Body of pancreas (tissue), 4 donors: ENCODE measurements at regions not wholly inside any gene's neighbourhood (a gene's known extent, or its start where the extent isn't known, plus 50 kb on each side); places are given as distances from the start of the nearest gene placed in this dataset.

Experiments used
- ATAC-seq: fragments of 150-250 bp; one replicate; pipeline ENCODE4 v1.9.1; 2016
- DNase-seq, 4 donors: peaks; one replicate each; pipeline ENCODE4 v3.0.0-alpha.2; 2019
- H3K27ac ChIP-seq, 4 donors: fragments of 200-600 bp; sonication (generic); 1 replicate in 3 of 4; 2 replicates in 1 of 4; pipeline versions ENCODE4 v1.5.1 to v1.6.1; 2016 to 2019; ENCODE audit warnings: mild to moderate bottlenecking in 1 of 4, mixed read lengths in 1 of 4, moderate library complexity in 1 of 4
- H3K27me3 ChIP-seq, 2 donors: fragments of 200-600 bp; sonication (generic); one replicate each; pipeline ENCODE4 v1.6.0; 2016; ENCODE audit warnings: mild to moderate bottlenecking in 1 of 2
- H3K36me3 ChIP-seq, 2 donors: fragments of 200-600 bp; sonication (generic); replicated peaks in 1 of 2; 2 replicates each; pipeline ENCODE4 v1.5.1; 2016; ENCODE audit warnings: low read depth in 2 of 2; ENCODE audit not compliant: insufficient read depth in 1 of 2
- H3K4me1 ChIP-seq: fragments of 200-600 bp; sonication (generic); one replicate; pipeline ENCODE4 v1.6.0; 2016
- H3K4me3 ChIP-seq, 2 donors: fragments of 200-600 bp; sonication (generic); 1 replicate in 1 of 2; 2 replicates in 1 of 2; pipeline ENCODE4 v1.5.1; 2016 to 2019
- H3K9me3 ChIP-seq, 3 donors: fragments of 200-600 bp; sonication (generic); 1 replicate in 2 of 3; 2 replicates in 1 of 3; pipeline ENCODE4 v1.5.1; 2016
- POLR2A ChIP-seq, 3 donors: fragments of 450-650 bp; IDR thresholded peaks; one replicate each; pipeline ENCODE4 v1.6.1; 2016; ENCODE audit warnings: antibody characterized with exemption in 3 of 3, mild to moderate bottlenecking in 2 of 3
- WGBS, 2 donors: methylation state at CpG; one replicate each; pipeline ENCODE4 v1.1.5; 2017; 5-methylcytosine and 5-hydroxymethylcytosine counted together
- intact Hi-C: fragments of 100-400 bp; cut with DNase I; formaldehyde crosslinking; loops from one replicate; pipeline ENCODE4 v1.15.1; 2023
- TF ChIP-seq, protein P1 (sequence below), 7 experiments: fragments of 450-650 bp in 4 of 7; fragments of 200-600 bp in 3 of 7; sonication (generic) in 3 of 7; IDR thresholded peaks; one replicate each; pipeline ENCODE4 v1.5.1; 2016 to 2019; ENCODE audit warnings: antibody characterized with exemption in 7 of 7

DNA sequence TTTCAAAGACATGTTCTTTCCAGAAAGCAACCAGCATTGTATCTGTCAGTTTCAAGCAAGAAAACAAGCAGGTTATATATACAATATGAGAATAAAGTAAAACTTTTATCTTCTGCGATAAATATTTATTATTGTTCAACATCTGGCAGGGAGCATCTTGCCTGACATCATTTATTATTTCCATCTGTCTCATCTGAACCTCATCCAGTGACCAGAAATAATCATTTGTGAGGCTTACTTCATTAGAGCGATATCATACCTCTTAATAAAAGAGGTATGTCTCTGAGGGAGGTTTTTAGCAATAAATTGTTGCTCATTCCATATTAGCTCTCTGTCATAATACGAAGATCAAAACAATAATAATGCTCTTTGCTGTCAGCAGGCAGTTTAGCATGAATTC, 226.1 kb downstream of the CDC14C start:
- H3K36me3 ChIP-seq: no peaks in the 10 kb centered on the region
- no peak for ATAC-seq
- H3K9me3 ChIP-seq: no peaks in the 10 kb centered on the region
- H3K27ac ChIP-seq: no peak overlapping the region
- no peak overlapping the region for H3K4me3 ChIP-seq
- no peaks in the 10 kb centered on the region for H3K27me3 ChIP-seq
- TF ChIP-seq, protein P1, sequence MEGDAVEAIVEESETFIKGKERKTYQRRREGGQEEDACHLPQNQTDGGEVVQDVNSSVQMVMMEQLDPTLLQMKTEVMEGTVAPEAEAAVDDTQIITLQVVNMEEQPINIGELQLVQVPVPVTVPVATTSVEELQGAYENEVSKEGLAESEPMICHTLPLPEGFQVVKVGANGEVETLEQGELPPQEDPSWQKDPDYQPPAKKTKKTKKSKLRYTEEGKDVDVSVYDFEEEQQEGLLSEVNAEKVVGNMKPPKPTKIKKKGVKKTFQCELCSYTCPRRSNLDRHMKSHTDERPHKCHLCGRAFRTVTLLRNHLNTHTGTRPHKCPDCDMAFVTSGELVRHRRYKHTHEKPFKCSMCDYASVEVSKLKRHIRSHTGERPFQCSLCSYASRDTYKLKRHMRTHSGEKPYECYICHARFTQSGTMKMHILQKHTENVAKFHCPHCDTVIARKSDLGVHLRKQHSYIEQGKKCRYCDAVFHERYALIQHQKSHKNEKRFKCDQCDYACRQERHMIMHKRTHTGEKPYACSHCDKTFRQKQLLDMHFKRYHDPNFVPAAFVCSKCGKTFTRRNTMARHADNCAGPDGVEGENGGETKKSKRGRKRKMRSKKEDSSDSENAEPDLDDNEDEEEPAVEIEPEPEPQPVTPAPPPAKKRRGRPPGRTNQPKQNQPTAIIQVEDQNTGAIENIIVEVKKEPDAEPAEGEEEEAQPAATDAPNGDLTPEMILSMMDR (IDR thresholded peaks at IDR 0.05): no peak
- no peak for TF ChIP-seq POLR2A (IDR thresholded peaks at IDR 0.05)
- 65 to 67% methylated on average over 3 of the region's 3 CpGs for WGBS, 2 donors
- intact Hi-C loops: no loop called here
- DNase-seq: no peak
- no peaks in the 10 kb centered on the region for H3K4me1 ChIP-seq

DNA sequence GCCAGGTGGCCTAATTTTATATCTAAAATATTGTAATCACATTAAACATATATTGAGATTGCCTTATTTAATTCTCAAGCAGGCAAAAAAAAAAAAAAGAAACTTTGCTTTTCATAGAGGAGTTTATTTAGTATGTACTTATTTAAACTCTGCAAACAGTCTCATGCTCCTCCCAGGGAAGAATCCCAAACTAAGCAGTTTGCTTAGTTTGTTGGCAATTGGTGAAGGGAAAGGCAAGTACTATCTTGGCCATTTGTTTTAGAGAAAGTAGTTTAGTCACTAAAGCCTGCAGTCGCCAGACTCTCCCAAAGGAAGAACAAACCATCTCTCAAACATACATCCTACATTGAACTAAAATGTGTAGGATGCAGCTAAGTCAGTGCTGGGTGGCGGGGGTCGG, 226.8 kb downstream of the CDC14C start:
- H3K36me3 ChIP-seq: no peaks in the 10 kb centered on the region
- intact Hi-C loops: no loop called here
- 42 to 55% methylated on average over 3 of the region's 3 CpGs for WGBS, 2 donors

DNA sequence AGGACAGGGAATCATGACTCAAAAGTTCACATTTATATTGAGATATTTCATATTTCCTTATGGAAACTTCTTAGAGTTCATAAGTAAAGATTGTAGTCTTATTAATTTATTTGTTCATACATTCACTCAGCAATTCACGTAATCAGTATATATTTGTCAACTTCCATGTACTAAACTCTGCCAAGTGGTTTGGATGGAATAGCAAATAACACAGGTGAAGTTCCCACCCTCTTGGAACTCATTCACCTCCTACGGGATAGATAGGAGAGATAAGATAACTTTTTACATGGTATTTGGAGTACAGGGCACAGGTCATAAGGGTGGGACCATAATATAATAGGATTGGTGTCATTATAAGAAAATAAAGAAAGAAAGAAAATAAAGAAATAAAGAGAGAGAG, 234.0 kb downstream of the CDC14C start:
- intact Hi-C loops: no loop called here
- Histone ChIP-seq H3K36me3 (no peaks in the 10 kb centered on the region), H3K27ac (no peak overlapping the region), H3K9me3 (no peaks in the 10 kb centered on the region), H3K4me3 (no peak overlapping the region), H3K4me1 (no peaks in the 10 kb centered on the region), H3K27me3 (no peaks in the 10 kb centered on the region)
- ATAC-seq (no peak), DNase-seq (no peak)
- 29 to 35% methylated on average over 2 of the region's 2 CpGs for WGBS, 2 donors
- no peak for TF ChIP-seq POLR2A (IDR thresholded peaks at IDR 0.05)
- TF ChIP-seq, protein P1 (IDR thresholded peaks at IDR 0.05): no peak

More for the DNA sequence above, 226.8 kb downstream of the CDC14C start:
- TF ChIP-seq, protein P1 (IDR thresholded peaks at IDR 0.05): no peak
- no peak for TF ChIP-seq POLR2A (IDR thresholded peaks at IDR 0.05)
- DNase-seq: no peak
- no peak for ATAC-seq
- Histone ChIP-seq H3K9me3 (no peaks in the 10 kb centered on the region), H3K4me3 (no peak overlapping the region), H3K4me1 (no peaks in the 10 kb centered on the region), H3K27me3 (no peaks in the 10 kb centered on the region), H3K27ac (no peak overlapping the region)

DNA sequence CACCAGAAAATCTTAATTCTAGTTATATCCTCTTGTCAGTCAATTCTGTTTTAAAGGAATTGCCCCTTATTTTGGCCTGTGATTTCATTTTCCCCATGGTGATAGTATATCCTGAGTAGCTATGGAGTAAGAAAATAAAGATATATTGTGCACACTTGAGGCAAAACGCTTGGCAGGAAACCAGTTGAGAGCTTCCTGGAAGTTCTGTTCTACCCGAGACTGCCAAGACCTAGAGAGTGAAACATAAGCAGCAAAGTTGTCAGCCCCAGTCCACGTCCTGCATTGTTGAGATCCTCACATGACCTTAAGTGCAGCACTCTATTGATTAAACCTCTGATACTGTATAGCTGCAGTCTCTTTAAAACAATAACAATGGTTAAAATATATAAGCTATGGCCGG, 235.2 kb downstream of the CDC14C start:
- WGBS, 2 donors: 42 to 48% methylated on average over 4 of the region's 4 CpGs
- no peaks in the 10 kb centered on the region for H3K27me3 ChIP-seq
- TF ChIP-seq, protein P1 (IDR thresholded peaks at IDR 0.05): no peak
- TF ChIP-seq POLR2A (IDR thresholded peaks at IDR 0.05): no peak
- intact Hi-C loops: no loop called here
- H3K4me1 ChIP-seq: no peaks in the 10 kb centered on the region
- H3K9me3 ChIP-seq: no peaks in the 10 kb centered on the region
- no peak overlapping the region for H3K27ac ChIP-seq
- ATAC-seq (no peak), DNase-seq (no peak)
- no peak overlapping the region for H3K4me3 ChIP-seq
- no peaks in the 10 kb centered on the region for H3K36me3 ChIP-seq

GRCh38 chr7:49166441-49166840, 242.1 kb downstream of the CDC14C start:
- TF ChIP-seq, protein P1 (IDR thresholded peaks at IDR 0.05): peak in 1 of 7 experiments; percentile 5
- no peak for TF ChIP-seq POLR2A (IDR thresholded peaks at IDR 0.05)
- WGBS, 2 donors: 55 to 56% methylated on average over 1 of the region's 1 CpG
- Histone ChIP-seq H3K27me3 (no peaks in the 10 kb centered on the region), H3K9me3 (no peaks in the 10 kb centered on the region), H3K4me3 (no peak overlapping the region), H3K27ac (no peak overlapping the region), H3K4me1 (no peaks in the 10 kb centered on the region), H3K36me3 (no peaks in the 10 kb centered on the region)
- intact Hi-C loops: no loop called here
- ATAC-seq: no peak
- DNase-seq: no peak
